GM23338 (cell line): ENCODE measurements at regions not wholly inside any gene's neighbourhood (a gene's known extent, or its start where the extent isn't known, plus 50 kb on each side); places are given as distances from the start of the nearest gene placed in this dataset.

Source experiments
- ATAC-seq: fragments of 200-7000 bp; cut with Tn5 transposase; 3 replicates; pipeline ENCODE4 v1.9.1; 2020
- DNase-seq: peaks from one replicate; pipeline ENCODE4 v3.0.0-alpha.2; 2015; ENCODE audit warnings: low spot score
- H2AFZ ChIP-seq: fragments of 200-600 bp; sonication (generic); 2 replicates; pipeline ENCODE4 v1.8.0; 2016; ENCODE audit warnings: antibody characterized with exemption, mild to moderate bottlenecking, moderate library complexity
- H3F3A ChIP-seq: fragments of 200-600 bp; sonication (generic); replicated peaks from 2 replicates; pipeline ENCODE4 v1.8.0; 2017; ENCODE audit warnings: antibody characterized with exemption, mixed run types, low read depth
- H3K27ac ChIP-seq: fragments of 200-600 bp; sonication (generic); 2 replicates; pipeline ENCODE4 v1.6.1; 2016; ENCODE audit warnings: low read depth
- H3K27me3 ChIP-seq: fragments of 200-600 bp; sonication (generic); 2 replicates; pipeline ENCODE4 v1.8.0; 2016; ENCODE audit warnings: mild to moderate bottlenecking, mixed run types, moderate library complexity; ENCODE audit not compliant: insufficient read depth
- H3K36me3 ChIP-seq: fragments of 200-600 bp; sonication (generic); 2 replicates; pipeline ENCODE4 v1.8.0; 2016; ENCODE audit warnings: mild to moderate bottlenecking; ENCODE audit not compliant: insufficient read depth
- H3K4me1 ChIP-seq: fragments of 200-600 bp; sonication (generic); 2 replicates; pipeline ENCODE4 v1.8.0; 2016; ENCODE audit warnings: mild to moderate bottlenecking, moderate library complexity; ENCODE audit not compliant: insufficient read depth
- H3K4me2 ChIP-seq: fragments of 200-600 bp; sonication (generic); 2 replicates; pipeline ENCODE4 v1.7.1; 2017; ENCODE audit warnings: mixed run types
- H3K4me3 ChIP-seq: fragments of 200-600 bp; sonication (generic); 2 replicates; pipeline ENCODE4 v1.6.1; 2016; ENCODE audit warnings: mixed run types
- H3K79me2 ChIP-seq: fragments of 200-600 bp; sonication (generic); replicated peaks from 2 replicates; pipeline ENCODE4 v1.8.0; 2017; ENCODE audit warnings: mild to moderate bottlenecking; ENCODE audit not compliant: insufficient read depth
- H3K9me2 ChIP-seq: fragments of 200-600 bp; sonication (generic); 2 replicates; pipeline ENCODE4 v1.8.0; 2017; ENCODE audit not compliant: insufficient read depth
- H4K20me1 ChIP-seq: fragments of 200-600 bp; sonication (generic); replicated peaks from 2 replicates; pipeline ENCODE4 v1.8.0; 2017; ENCODE audit warnings: mild to moderate bottlenecking; ENCODE audit not compliant: insufficient read depth
- H3K27ac Mint-ChIP-seq: 2 replicates; pipeline ENCODE4 v1.8.0; 2020; ENCODE audit warnings: inconsistent platforms, mild to moderate bottlenecking, moderate library complexity, mixed read lengths
- H3K27me3 Mint-ChIP-seq: 3 replicates; pipeline ENCODE4 v1.8.0; 2022; ENCODE audit warnings: low read depth, mild to moderate bottlenecking, moderate library complexity, mixed read lengths, inconsistent platforms; ENCODE audit not compliant: insufficient read depth, poor library complexity
- H3K36me3 Mint-ChIP-seq: 3 replicates; pipeline ENCODE4 v1.8.0; 2021; ENCODE audit warnings: low read depth, mild to moderate bottlenecking, inconsistent platforms, moderate library complexity, mixed read lengths
- H3K4me1 Mint-ChIP-seq: 3 replicates; pipeline ENCODE4 v1.8.0; 2020; ENCODE audit warnings: mild to moderate bottlenecking, inconsistent platforms, mixed read lengths
- H3K4me3 Mint-ChIP-seq: 3 replicates; pipeline ENCODE4 v1.8.0; 2021; ENCODE audit warnings: moderate library complexity, mild to moderate bottlenecking, inconsistent platforms, mixed read lengths
- H3K9me3 Mint-ChIP-seq: 3 replicates; pipeline ENCODE4 v1.8.0; 2020; ENCODE audit warnings: moderate library complexity, mild to moderate bottlenecking, inconsistent platforms, mixed read lengths
- CREB1 ChIP-seq: fragments of 250-450 bp; sonication (Bioruptor Pico); IDR thresholded peaks from 2 replicates; pipeline ENCODE4 v1.5.0; 2020; ENCODE audit warnings: low read depth, mild to moderate bottlenecking, moderate library complexity
- CTCF ChIP-seq, 2 experiments: fragments of 200-600 bp in 1 of 2; sonication (generic) in 1 of 2; conservative IDR thresholded peaks; 2 replicates each; pipeline versions ENCODE4 v1.5.1 to v1.6.1; 2016 to 2017; ENCODE audit warnings: antibody characterized with exemption in 2 of 2, low read depth in 2 of 2, mild to moderate bottlenecking in 2 of 2, moderate library complexity in 1 of 2
- ETS1 ChIP-seq: IDR thresholded peaks from 2 replicates; pipeline ENCODE4 v1.6.1; 2016; ENCODE audit warnings: antibody characterized with exemption
- EZH2 ChIP-seq: fragments of 200-600 bp; sonication (generic); IDR thresholded peaks from one replicate; pipeline ENCODE4 v1.8.0; 2017; ENCODE audit warnings: antibody characterized with exemption, mild to moderate bottlenecking, low read depth; ENCODE audit not compliant: unreplicated experiment
- EZH2phosphoT487 ChIP-seq: fragments of 200-600 bp; sonication (generic); IDR thresholded peaks from one replicate; pipeline ENCODE4 v1.8.1; 2018; ENCODE audit warnings: antibody characterized with exemption; ENCODE audit not compliant: unreplicated experiment
- JUNB ChIP-seq: IDR thresholded peaks from one replicate; pipeline ENCODE4 v1.6.1; 2016; ENCODE audit warnings: antibody characterized with exemption; ENCODE audit not compliant: unreplicated experiment
- NANOG ChIP-seq: IDR thresholded peaks from 2 replicates; pipeline ENCODE4 v1.6.1; 2016; ENCODE audit warnings: antibody characterized with exemption, borderline replicate concordance
- POLR2AphosphoS5 ChIP-seq: IDR thresholded peaks from 2 replicates; pipeline ENCODE4 v1.6.1; 2016; ENCODE audit warnings: antibody characterized with exemption, low read depth
- REST ChIP-seq: IDR thresholded peaks from one replicate; pipeline ENCODE4 v1.6.1; 2018; ENCODE audit warnings: antibody characterized with exemption; ENCODE audit not compliant: unreplicated experiment
- STAT1 ChIP-seq: IDR thresholded peaks from one replicate; pipeline ENCODE4 v1.6.1; 2016; ENCODE audit warnings: antibody characterized with exemption; ENCODE audit not compliant: unreplicated experiment
- ZNF114 ChIP-seq: fragments of 250-450 bp; sonication (Bioruptor Pico); IDR thresholded peaks from 2 replicates; pipeline ENCODE4 v1.5.0; 2020; ENCODE audit warnings: mild to moderate bottlenecking, moderate library complexity
- ZNF331 ChIP-seq: fragments of 250-450 bp; sonication (Bioruptor Pico); IDR thresholded peaks from 2 replicates; pipeline ENCODE4 v1.5.0; 2020; ENCODE audit warnings: low read depth, mild to moderate bottlenecking, moderate library complexity
- ZNF462 ChIP-seq: fragments of 250-450 bp; sonication (Bioruptor Pico); IDR thresholded peaks from 2 replicates; pipeline ENCODE4 v1.5.0; 2020; ENCODE audit warnings: mild to moderate bottlenecking, moderate library complexity

- TF ChIP-seq ZNF462 (CRISPR knock-in tag) (no peak), EZH2 (no peak), REST (no peak), JUNB (no peak), CTCF (conservative IDR thresholded peaks at IDR 0.05; ENCODE audit: low read depth in 2 of 2) (no peak), STAT1 (no peak), ZNF331 (CRISPR knock-in tag) (no peak), CREB1 (CRISPR knock-in tag) (no peak), ZNF114 (CRISPR knock-in tag) (no peak), POLR2AphosphoS5 (no peak), ETS1 (no peak), NANOG (no peak), EZH2phosphoT487 (no peak)
- H3K4me3 ChIP-seq = no peak overlapping the region
- H3K4me3 Mint-ChIP-seq = no peak overlapping the region
These were observed 125.1 kb upstream of the COL5A1 start for GRCh38 chr9:134516464-134516863.

More at GRCh38 chr9:134516464-134516863, 125.1 kb upstream of the COL5A1 start:
- no peaks in the 10 kb centered on the region for H3K4me1 Mint-ChIP-seq
- peaks cover 2% of the 10 kb centered on the region for H3K27me3 Mint-ChIP-seq
- H4K20me1 ChIP-seq = no peaks in the 10 kb centered on the region
- no peak for ATAC-seq
- H2AFZ ChIP-seq = no peak overlapping the region
- H3K9me2 ChIP-seq = no peaks in the 10 kb centered on the region
- no peaks in the 10 kb centered on the region for H3K36me3 ChIP-seq
- H3K27me3 ChIP-seq = no peaks in the 10 kb centered on the region
- no peaks in the 10 kb centered on the region for H3K4me1 ChIP-seq
- no peak overlapping the region for H3K27ac ChIP-seq
- no peak overlapping the region for H3K4me2 ChIP-seq
- H3K27ac Mint-ChIP-seq = no peak overlapping the region
- no peaks in the 10 kb centered on the region for H3K79me2 ChIP-seq
- no peaks in the 10 kb centered on the region for H3F3A ChIP-seq
- no peaks in the 10 kb centered on the region for H3K36me3 Mint-ChIP-seq
- H3K9me3 Mint-ChIP-seq = peaks cover 14% of the 10 kb centered on the region
- DNase-seq = no peak
